Hypothalamus (tissue), 51 donors: ENCODE measurements at regions not wholly inside any gene's neighbourhood (a gene's known extent, or its start where the extent isn't known, plus 50 kb on each side); places are given as distances from the start of the nearest gene placed in this dataset.

ENCODE experiments used
- DNase-seq, 51 donors: peaks; one replicate each; lab custom pipeline; 2025; lab: John Stamatoyannopoulos, UW

- DNase-seq: no peak
Observed at GRCh38 chr10:117945651-117946050, 101.1 kb downstream of the RAB11FIP2 start.

GRCh38 chr10:117946525-117947070, 100.1 kb downstream of the RAB11FIP2 start:
- DNase-seq: no peak

GRCh38 chr10:117948493-117948892, 98.2 kb downstream of the RAB11FIP2 start:
- DNase-seq: no peak

- DNase-seq: no peak
Observed at GRCh38 chr10:117950408-117950807, 96.3 kb downstream of the RAB11FIP2 start.
